ENCODE measurements at regions not wholly inside any gene's neighbourhood (a gene's known extent, or its start where the extent isn't known, plus 50 kb on each side); places are given as distances from the start of the nearest gene placed in this dataset.

- no peaks in the 10 kb centered on the region for H3K4me1 ChIP-seq (ENCODE audit: control insufficient read depth in 2 of 2, insufficient read depth in 2 of 2, low read length in 2 of 2)
- H3K27ac Mint-ChIP-seq = no peak overlapping the region
- intact Hi-C loops (cut with micrococcal nuclease) = no loop called here
- CTCF ChIA-PET = interaction anchor here (0.6 kb wide), 2 partner anchors 74 to 495 kb away, joined by 3 to 4 read pairs; no protein-coding TSS in a partner anchor
- no peak overlapping the region for H3K4me2 ChIP-seq (replicated peaks; ENCODE audit: low read depth, low read length, poor library complexity, severe bottlenecking)
- no peaks in the 10 kb centered on the region for H3K27me3 ChIP-seq (replicated peaks in 1 of 4; ENCODE audit: control extremely low read depth in 1 of 4, control insufficient read depth in 3 of 4, insufficient read depth in 4 of 4, low read length in 3 of 4)
- H3K9ac ChIP-seq (ENCODE audit: low read length) = no peak overlapping the region
- TF ChIP-seq CTCF (IDR thresholded peaks at IDR 0.05) (no peak), EZH2 (IDR thresholded peaks at IDR 0.05; ENCODE audit: borderline replicate concordance, insufficient read depth, low read depth, low read length, poor library complexity, severe bottlenecking) (no peak)
- H3K36me3 ChIP-seq (replicated peaks in 1 of 2; ENCODE audit: control extremely low read depth in 1 of 2, control insufficient read depth in 1 of 2, extremely low read depth in 1 of 2, insufficient read depth in 2 of 2, low read length in 1 of 2) = no peaks in the 10 kb centered on the region
- no peaks in the 10 kb centered on the region for H3K9me3 ChIP-seq (ENCODE audit: control extremely low read depth in 1 of 3, control insufficient read depth in 2 of 3, insufficient read depth in 1 of 3, low read length in 2 of 3)
- no peaks in the 10 kb centered on the region for H3K27me3 Mint-ChIP-seq
- H2AFZ ChIP-seq (ENCODE audit: insufficient read depth, low read depth, low read length, poor library complexity, severe bottlenecking) = no peak overlapping the region
- no peak overlapping the region for H3K27ac ChIP-seq (ENCODE audit: low read length in 2 of 2)
- no peaks in the 10 kb centered on the region for H3K9me3 Mint-ChIP-seq (ENCODE audit: insufficient read depth)
- H3K4me3 Mint-ChIP-seq = no peak overlapping the region
- DNase-seq (no peak), ATAC-seq (ENCODE audit: low read depth) (no peak)
- no peak overlapping the region for H3K4me3 ChIP-seq (ENCODE audit: control extremely low read depth in 1 of 5, extremely low read depth in 1 of 5, insufficient read depth in 1 of 5, low read depth in 2 of 5, low read length in 4 of 5)
- POLR2A ChIA-PET = no interaction called here
- H3K79me2 ChIP-seq (ENCODE audit: control insufficient read depth, insufficient read depth, low read length) = no peaks in the 10 kb centered on the region
- no peaks in the 10 kb centered on the region for H4K20me1 ChIP-seq (ENCODE audit: control insufficient read depth, insufficient read depth, low read length, poor library complexity, severe bottlenecking)
- H3K4me1 Mint-ChIP-seq = peaks cover 9% of the 10 kb centered on the region
These were observed 206.2 kb downstream of the ZNF365 start for GRCh38 chr10:62580396-62580795.

- CTCF ChIA-PET = interaction anchor here (1.9 kb wide), 1 partner anchor 13 kb away, joined by 5 read pairs; no protein-coding TSS in a partner anchor
- POLR2A ChIA-PET = no interaction called here
- H3K9me3 Mint-ChIP-seq (ENCODE audit: insufficient read depth) = no peaks in the 10 kb centered on the region
- WGBS (ENCODE audit: insufficient coverage) = 100% methylated on average over 3 of the region's 3 CpGs
- H3K4me1 ChIP-seq (ENCODE audit: control insufficient read depth in 2 of 2, insufficient read depth in 2 of 2, low read length in 2 of 2) = no peaks in the 10 kb centered on the region
- DNase-seq (no peak), ATAC-seq (ENCODE audit: low read depth) (no peak)
- H2AFZ ChIP-seq (ENCODE audit: insufficient read depth, low read depth, low read length, poor library complexity, severe bottlenecking) = no peak overlapping the region
- no peak overlapping the region for H3K4me3 ChIP-seq (ENCODE audit: control extremely low read depth in 1 of 5, extremely low read depth in 1 of 5, insufficient read depth in 1 of 5, low read depth in 2 of 5, low read length in 4 of 5)
- no peaks in the 10 kb centered on the region for H3K27me3 ChIP-seq (replicated peaks in 1 of 4; ENCODE audit: control extremely low read depth in 1 of 4, control insufficient read depth in 3 of 4, insufficient read depth in 4 of 4, low read length in 3 of 4)
- no peak overlapping the region for H3K27ac Mint-ChIP-seq
- H3K4me1 Mint-ChIP-seq = peaks cover 9% of the 10 kb centered on the region
- intact Hi-C loops (cut with micrococcal nuclease) = no loop called here
- H3K36me3 ChIP-seq (replicated peaks in 1 of 2; ENCODE audit: control extremely low read depth in 1 of 2, control insufficient read depth in 1 of 2, extremely low read depth in 1 of 2, insufficient read depth in 2 of 2, low read length in 1 of 2) = no peaks in the 10 kb centered on the region
- H3K27me3 Mint-ChIP-seq = no peaks in the 10 kb centered on the region
- H3K9me3 ChIP-seq (ENCODE audit: control extremely low read depth in 1 of 3, control insufficient read depth in 2 of 3, insufficient read depth in 1 of 3, low read length in 2 of 3) = no peaks in the 10 kb centered on the region
- H3K79me2 ChIP-seq (ENCODE audit: control insufficient read depth, insufficient read depth, low read length) = no peaks in the 10 kb centered on the region
- H3K4me3 Mint-ChIP-seq = no peak overlapping the region
- no peak overlapping the region for H3K4me2 ChIP-seq (replicated peaks; ENCODE audit: low read depth, low read length, poor library complexity, severe bottlenecking)
- no peak overlapping the region for H3K27ac ChIP-seq (ENCODE audit: low read length in 2 of 2)
- no peak for TF ChIP-seq CTCF (IDR thresholded peaks at IDR 0.05)
- TF ChIP-seq EZH2 (IDR thresholded peaks at IDR 0.05; ENCODE audit: borderline replicate concordance, insufficient read depth, low read depth, low read length, poor library complexity, severe bottlenecking) = no peak
- H3K9ac ChIP-seq (ENCODE audit: low read length) = no peak overlapping the region
- H4K20me1 ChIP-seq (ENCODE audit: control insufficient read depth, insufficient read depth, low read length, poor library complexity, severe bottlenecking) = no peaks in the 10 kb centered on the region
These were observed 207.2 kb downstream of the ZNF365 start for GRCh38 chr10:62581351-62581750.
